IMR-90 (cell line): ENCODE measurements at regions not wholly inside any gene's neighbourhood (a gene's known extent, or its start where the extent isn't known, plus 50 kb on each side); places are given as distances from the start of the nearest gene placed in this dataset.

Experiments used
- ATAC-seq: fragments of 200-7000 bp; cut with Tn5 transposase; 2 replicates; pipeline ENCODE4 v1.9.1; 2020; ENCODE audit warnings: low read depth, mild to moderate bottlenecking, moderate library complexity
- BruUV-seq: library from RNA; stranded (reverse); fragments of 400-500 nt; replicated peaks from 2 replicates; lab custom pipeline; 2021; lab: Mats Ljungman, UMichigan
- CTCF ChIA-PET: fragments of 300-600 bp; formaldehyde crosslinking; extraction: SDS; loops from one replicate; lab custom pipeline; 2021; ENCODE audit warnings: antibody characterized with exemption; lab: Yijun Ruan, JAX
- POLR2A ChIA-PET: fragments of 300-600 bp; sonication (Branson Sonifier 250); formaldehyde crosslinking; loops from one replicate; lab custom pipeline; 2022; ENCODE audit warnings: antibody characterized with exemption; ENCODE audit not compliant: unreplicated experiment; lab: Charles Lee
- DNase-seq: peaks from one replicate; pipeline ENCODE4 v3.0.0; 2013
- H2AFZ ChIP-seq: replicated peaks from 2 replicates; pipeline ENCODE3; 2013; ENCODE audit warnings: low read length, mild to moderate bottlenecking; ENCODE audit not compliant: poor library complexity
- H2AK5ac ChIP-seq: 2 replicates; pipeline ENCODE4 v1.6.1; 2013; ENCODE audit warnings: low read depth, low read length, inconsistent platforms
- H2AK9ac ChIP-seq: replicated peaks from 2 replicates; pipeline ENCODE3; 2013; ENCODE audit warnings: mild to moderate bottlenecking, low read depth, low read length, moderate library complexity; ENCODE audit not compliant: poor library complexity
- H2BK120ac ChIP-seq: 2 replicates; pipeline ENCODE4 v1.6.1; 2013; ENCODE audit warnings: low read depth, low read length, inconsistent platforms
- H2BK15ac ChIP-seq: 3 replicates; pipeline ENCODE4 v1.6.1; 2013; ENCODE audit warnings: low read depth, low read length, inconsistent platforms
- H2BK20ac ChIP-seq: 2 replicates; pipeline ENCODE4 v1.6.1; 2013; ENCODE audit warnings: low read depth, mild to moderate bottlenecking, inconsistent platforms, low read length, moderate library complexity
- H2BK5ac ChIP-seq: 2 replicates; pipeline ENCODE4 v1.6.1; 2013; ENCODE audit warnings: mild to moderate bottlenecking, low read depth, low read length, inconsistent platforms; ENCODE audit not compliant: poor library complexity, severe bottlenecking
- H3K14ac ChIP-seq: replicated peaks from 2 replicates; pipeline ENCODE4 v1.6.1; 2013; ENCODE audit warnings: low read depth, low read length, inconsistent platforms
- H3K18ac ChIP-seq: 2 replicates; pipeline ENCODE4 v1.6.1; 2013; ENCODE audit warnings: low read depth, low read length, control low read depth
- H3K23ac ChIP-seq: 2 replicates; pipeline ENCODE4 v1.6.1; 2013; ENCODE audit warnings: low read depth, low read length, inconsistent platforms
- H3K27ac ChIP-seq: 2 replicates; pipeline ENCODE4 v1.5.1; 2013; ENCODE audit warnings: mild to moderate bottlenecking, control low read depth, low read length; ENCODE audit not compliant: insufficient read depth
- H3K27me3 ChIP-seq: 2 replicates; pipeline ENCODE4 v1.6.1; 2013; ENCODE audit warnings: low read length; ENCODE audit not compliant: control insufficient read depth, insufficient read depth
- H3K36me3 ChIP-seq: 2 replicates; pipeline ENCODE4 v1.6.1; 2013; ENCODE audit warnings: low read length, mixed read lengths; ENCODE audit not compliant: control insufficient read depth, insufficient read depth
- H3K4ac ChIP-seq: 2 replicates; pipeline ENCODE4 v1.6.1; 2013; ENCODE audit warnings: low read depth, low read length, inconsistent platforms
- H3K4me1 ChIP-seq: 2 replicates; pipeline ENCODE4 v1.6.1; 2013; ENCODE audit warnings: low read length, mixed read lengths; ENCODE audit not compliant: control insufficient read depth, insufficient read depth
- H3K4me2 ChIP-seq: 2 replicates; pipeline ENCODE4 v1.6.1; 2013; ENCODE audit warnings: low read depth, mild to moderate bottlenecking, control low read depth, low read length, moderate library complexity
- H3K4me3 ChIP-seq: 2 replicates; pipeline ENCODE4 v1.5.1; 2013; ENCODE audit warnings: low read depth, mild to moderate bottlenecking, control low read depth, low read length, moderate library complexity; ENCODE audit not compliant: insufficient read depth
- H3K56ac ChIP-seq: 2 replicates; pipeline ENCODE4 v1.6.1; 2013; ENCODE audit warnings: low read length, inconsistent platforms; ENCODE audit not compliant: insufficient read depth; ENCODE audit errors: extremely low read depth
- H3K79me1 ChIP-seq, 2 experiments: 2 replicates each; pipeline ENCODE4 v1.6.1; 2013; ENCODE audit warnings: low read length in 2 of 2, inconsistent platforms in 1 of 2, low read depth in 1 of 2
- H3K9ac ChIP-seq: 2 replicates; pipeline ENCODE4 v1.6.1; 2013; ENCODE audit warnings: low read depth, low read length, control low read depth
- H3K9me1 ChIP-seq: 2 replicates; pipeline ENCODE4 v1.6.1; 2013; ENCODE audit warnings: low read length, inconsistent platforms; ENCODE audit not compliant: insufficient read depth
- H3K9me3 ChIP-seq: 2 replicates; pipeline ENCODE4 v1.6.1; 2013; ENCODE audit warnings: low read length; ENCODE audit not compliant: control insufficient read depth, insufficient read depth
- H4K20me1 ChIP-seq: 2 replicates; pipeline ENCODE4 v1.6.1; 2013; ENCODE audit warnings: low read length, inconsistent platforms; ENCODE audit not compliant: insufficient read depth
- H4K5ac ChIP-seq: 2 replicates; pipeline ENCODE4 v1.6.1; 2013; ENCODE audit warnings: mild to moderate bottlenecking, low read depth, low read length, control low read depth
- H4K8ac ChIP-seq, 2 experiments: 2 replicates each; pipeline ENCODE4 v1.6.1; 2013; ENCODE audit warnings: low read depth in 2 of 2, low read length in 2 of 2, control low read depth in 1 of 2, inconsistent platforms in 1 of 2
- H4K91ac ChIP-seq: 2 replicates; pipeline ENCODE4 v1.6.1; 2013; ENCODE audit warnings: low read depth, low read length, inconsistent platforms; ENCODE audit not compliant: insufficient read depth
- CHD1 ChIP-seq: IDR thresholded peaks from 2 replicates; pipeline ENCODE4 v1.6.1; 2012; ENCODE audit warnings: low read depth, low read length, improper control_type of control experiment
- CTCF ChIP-seq: conservative IDR thresholded peaks from 2 replicates; pipeline ENCODE4 v1.5.1; 2012; ENCODE audit warnings: mild to moderate bottlenecking, low read depth, low read length, improper control_type of control experiment
- FOS ChIP-seq: fragments of 150-350 bp; IDR thresholded peaks from 2 replicates; pipeline ENCODE4 v1.6.1; 2016; ENCODE audit warnings: low read depth, low read length
- MAFK ChIP-seq: IDR thresholded peaks from 2 replicates; pipeline ENCODE4 v1.6.1; 2012; ENCODE audit warnings: low read depth, low read length, improper control_type of control experiment
- MXI1 ChIP-seq: IDR thresholded peaks from 2 replicates; pipeline ENCODE4 v1.6.1; 2012; ENCODE audit warnings: low read depth, mild to moderate bottlenecking, low read length, moderate library complexity, borderline replicate concordance
- POLR2A ChIP-seq: IDR thresholded peaks from 2 replicates; pipeline ENCODE4 v1.6.1; 2012; ENCODE audit warnings: mild to moderate bottlenecking, low read depth, low read length
- RCOR1 ChIP-seq: IDR thresholded peaks from 2 replicates; pipeline ENCODE4 v1.6.1; 2012; ENCODE audit warnings: mild to moderate bottlenecking, low read length, improper control_type of control experiment; ENCODE audit not compliant: insufficient replicate concordance
- RFX5 ChIP-seq: IDR thresholded peaks from 2 replicates; pipeline ENCODE4 v1.8.0; 2012; ENCODE audit warnings: low read depth, mild to moderate bottlenecking, low read length, moderate library complexity
- SMC3 ChIP-seq: fragments of 150-350 bp; IDR thresholded peaks from 2 replicates; pipeline ENCODE4 v1.6.1; 2016; ENCODE audit warnings: low read depth, mild to moderate bottlenecking, antibody characterized with exemption, low read length, moderate library complexity
- WGBS, 2 experiments: methylation state at CpG; one replicate each; pipeline versions ENCODE4 v1.1.5 to v1.1.7; 2013; ENCODE audit warnings: missing lambda C conversion rate in 2 of 2; ENCODE audit not compliant: insufficient read length in 1 of 2; ENCODE audit errors: extremely low coverage in 2 of 2; 5-methylcytosine and 5-hydroxymethylcytosine counted together
- dilution Hi-C: fragments of 300-500 bp; cut with HindIII; formaldehyde crosslinking; loops from one replicate; pipeline ENCODE4 v1.14.3; 2018; ENCODE audit warnings: low sequenced_read_pairs; ENCODE audit not compliant: unreplicated experiment
- in situ Hi-C: fragments of 300-500 bp; cut with MboI; formaldehyde crosslinking; loops from 3 replicates; pipeline ENCODE4 v1.14.3; 2019; ENCODE audit warnings: low sequenced_read_pairs, inconsistent platforms, mixed read lengths
- intact Hi-C: fragments of 100-400 bp; cut with micrococcal nuclease; formaldehyde crosslinking; loops from 2 replicates; pipeline ENCODE4 v1.10.0; 2022
- TF ChIP-seq, protein P1 (sequence below): fragments of 150-350 bp; IDR thresholded peaks from 2 replicates; pipeline ENCODE4 v1.6.1; 2017; ENCODE audit warnings: mild to moderate bottlenecking, antibody characterized with exemption, low read length, low read depth

- no peak overlapping the region for H4K5ac ChIP-seq
- H3K9me3 ChIP-seq, result peaks cover 13% of the 10 kb centered on the region
- TF ChIP-seq CTCF (no peak), POLR2A (no peak), RFX5 (no peak), MXI1 (no peak), FOS (no peak), SMC3 (no peak), CHD1 (no peak), MAFK (no peak), RCOR1 (no peak)
- TF ChIP-seq, protein P1, sequence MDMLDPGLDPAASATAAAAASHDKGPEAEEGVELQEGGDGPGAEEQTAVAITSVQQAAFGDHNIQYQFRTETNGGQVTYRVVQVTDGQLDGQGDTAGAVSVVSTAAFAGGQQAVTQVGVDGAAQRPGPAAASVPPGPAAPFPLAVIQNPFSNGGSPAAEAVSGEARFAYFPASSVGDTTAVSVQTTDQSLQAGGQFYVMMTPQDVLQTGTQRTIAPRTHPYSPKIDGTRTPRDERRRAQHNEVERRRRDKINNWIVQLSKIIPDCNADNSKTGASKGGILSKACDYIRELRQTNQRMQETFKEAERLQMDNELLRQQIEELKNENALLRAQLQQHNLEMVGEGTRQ, result no peak
- no peaks in the 10 kb centered on the region for H3K27me3 ChIP-seq
- CTCF ChIA-PET, result no interaction called here
- H3K27ac ChIP-seq, result no peak overlapping the region
- ATAC-seq (no peak), DNase-seq (no peak)
- no peak overlapping the region for H3K4me3 ChIP-seq
- no peaks in the 10 kb centered on the region for H3K4me1 ChIP-seq
- no peak overlapping the region for H3K23ac ChIP-seq
- H4K8ac ChIP-seq, result no peak overlapping the region
- 47% methylated on average over 3 of the region's 15 CpGs; no CpG with 5 or more reads in 1 of the 2 experiments for WGBS, 2 experiments
- H2BK120ac ChIP-seq, result no peak overlapping the region
- H2BK5ac ChIP-seq, result no peak overlapping the region
- H3K36me3 ChIP-seq, result no peaks in the 10 kb centered on the region
- no TSS peak for BruUV-seq
- H3K56ac ChIP-seq, result no peak overlapping the region
- no peak overlapping the region for H2AK9ac ChIP-seq
- no peak overlapping the region for H4K91ac ChIP-seq
- no peaks in the 10 kb centered on the region for H3K79me1 ChIP-seq
- no peaks in the 10 kb centered on the region for H3K9me1 ChIP-seq
- H2BK20ac ChIP-seq, result no peak overlapping the region
- H3K4ac ChIP-seq, result no peak overlapping the region
- no peak overlapping the region for H3K4me2 ChIP-seq
- H3K18ac ChIP-seq, result no peak overlapping the region
- in situ Hi-C loops (no loop called here), intact Hi-C loops (no loop called here), dilution Hi-C loops (no loop called here)
- H2AFZ ChIP-seq, result no peak overlapping the region
- POLR2A ChIA-PET, result no interaction called here
- no peak overlapping the region for H2BK15ac ChIP-seq
- H4K20me1 ChIP-seq, result no peaks in the 10 kb centered on the region
- H2AK5ac ChIP-seq, result no peak overlapping the region
- H3K14ac ChIP-seq, result no peak overlapping the region
- no peak overlapping the region for H3K9ac ChIP-seq
Observed at GRCh38 chr13:57311009-57311586, 144.1 kb downstream of the PRR20E start.
